DMS53 treated with DMSO at 0.1 percent for 48 hours (cell line): ENCODE measurements at regions not wholly inside any gene's neighbourhood (a gene's known extent, or its start where the extent isn't known, plus 50 kb on each side); places are given as distances from the start of the nearest gene placed in this dataset.

Experiments used
- DNase-seq: peaks from one replicate; lab custom pipeline; 2025; ENCODE audit not compliant: unreplicated experiment; lab: John Stamatoyannopoulos, UW

DNA sequence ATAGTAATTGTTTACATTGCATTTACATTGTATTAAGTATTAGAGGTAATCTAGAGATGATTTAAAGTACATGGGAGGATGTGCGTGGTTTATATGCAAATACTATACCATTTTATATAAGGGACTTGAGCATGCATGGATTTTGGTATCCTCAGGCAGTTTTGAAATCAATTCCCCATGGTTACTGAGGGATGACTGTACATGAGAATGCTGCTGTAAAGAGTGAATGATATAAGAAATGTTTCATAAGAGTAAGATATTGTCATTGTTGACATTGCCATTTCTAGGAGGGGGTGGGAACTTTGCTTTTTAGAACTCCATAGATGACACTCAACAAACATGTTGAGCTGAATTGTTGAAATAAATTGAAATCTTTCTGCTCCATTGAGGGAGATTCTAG, 185.0 kb downstream of the SEMA6A start:
- DNase-seq, result no peak

DNA sequence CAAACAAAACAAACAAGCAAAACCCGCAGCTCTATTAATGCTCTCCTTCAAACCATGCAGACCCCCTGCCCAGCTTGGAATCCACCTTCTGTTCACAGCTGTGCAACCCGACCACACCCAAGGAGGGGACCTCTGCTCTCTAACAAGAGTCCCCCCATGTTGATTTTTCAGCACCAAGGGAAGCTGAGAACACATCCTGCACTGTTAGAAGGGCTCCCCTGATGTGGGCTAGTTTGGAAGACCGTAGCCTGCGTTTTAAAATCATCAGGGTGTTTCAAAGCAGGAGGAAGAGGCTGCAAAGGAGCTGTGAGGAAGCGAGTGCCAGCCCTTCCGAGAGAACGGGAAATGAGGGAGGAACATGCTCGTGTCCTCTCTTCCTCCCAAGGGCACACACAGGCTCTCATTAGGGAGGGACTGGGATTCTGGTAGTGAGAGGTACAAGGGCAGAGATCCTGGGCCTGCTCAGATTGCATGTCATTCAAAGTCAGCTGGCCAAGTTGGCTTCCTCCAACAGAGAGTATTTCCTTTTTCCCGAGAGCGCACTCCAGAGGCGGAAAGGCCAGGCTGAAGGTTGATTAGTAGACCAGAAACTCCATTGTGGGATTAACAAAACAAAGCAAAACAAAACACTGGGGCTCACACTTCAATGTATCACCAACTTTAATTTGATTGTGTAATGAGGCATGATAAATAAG, 185.9 kb downstream of the SEMA6A start:
- DNase-seq, result no peak

DNA sequence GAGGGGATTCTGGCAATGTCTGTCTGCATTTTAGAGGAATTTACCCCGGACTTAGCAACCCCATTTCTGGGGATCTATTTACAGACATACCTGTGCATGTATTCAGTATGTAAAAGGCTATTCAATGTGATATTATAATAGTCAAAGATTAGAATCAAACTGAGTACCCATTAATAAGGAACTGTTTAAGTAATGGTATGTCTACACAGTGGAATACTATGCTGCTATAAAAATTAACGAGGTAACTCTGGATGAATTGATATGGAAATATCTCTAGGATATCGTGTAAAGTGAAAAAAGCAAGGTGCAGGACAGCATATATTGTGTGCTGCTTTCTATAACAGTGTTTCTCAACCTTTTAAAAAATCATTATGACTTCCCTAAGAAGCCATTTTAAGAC, 186.9 kb downstream of the SEMA6A start:
- DNase-seq, result no peak

DNA sequence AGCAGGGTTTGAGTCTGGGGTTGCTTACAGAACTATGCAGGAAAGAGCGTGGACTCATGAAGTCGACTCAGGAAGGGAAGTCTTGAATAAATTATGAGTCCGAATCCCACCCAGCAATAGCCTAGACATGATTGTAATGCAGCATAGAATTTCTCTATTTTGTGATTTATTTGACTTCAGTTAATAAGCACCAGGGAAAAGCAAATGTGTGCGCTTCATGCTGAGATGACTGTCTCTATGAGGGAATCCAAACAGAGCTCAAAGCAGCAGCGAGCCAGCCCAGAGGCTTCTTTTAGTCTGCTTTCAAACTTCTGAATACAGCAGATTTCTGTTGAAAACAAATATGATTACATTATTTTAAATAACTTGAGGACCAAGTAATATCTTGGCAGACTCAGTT, 188.0 kb downstream of the SEMA6A start:
- DNase-seq, result no peak

DNA sequence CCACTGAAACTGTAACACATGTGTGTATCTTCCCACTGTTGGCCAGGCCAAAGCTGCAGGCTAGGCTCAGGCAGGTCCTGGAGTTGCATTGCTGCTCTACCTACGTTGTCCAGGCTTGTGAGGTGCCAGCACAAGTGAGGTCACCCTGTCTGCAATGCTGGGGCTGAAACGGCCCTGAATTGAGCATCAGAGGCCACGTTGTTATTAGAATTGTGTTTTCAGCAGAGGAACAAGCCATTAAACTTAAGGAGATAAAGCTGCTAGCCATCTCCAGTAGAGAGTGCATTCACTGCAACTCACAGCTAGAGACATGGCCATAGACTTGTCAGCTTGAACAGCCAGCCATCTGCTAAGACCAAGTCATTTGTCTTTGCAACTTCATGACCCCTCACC, 191.8 kb downstream of the SEMA6A start:
- no peak for DNase-seq

DNA sequence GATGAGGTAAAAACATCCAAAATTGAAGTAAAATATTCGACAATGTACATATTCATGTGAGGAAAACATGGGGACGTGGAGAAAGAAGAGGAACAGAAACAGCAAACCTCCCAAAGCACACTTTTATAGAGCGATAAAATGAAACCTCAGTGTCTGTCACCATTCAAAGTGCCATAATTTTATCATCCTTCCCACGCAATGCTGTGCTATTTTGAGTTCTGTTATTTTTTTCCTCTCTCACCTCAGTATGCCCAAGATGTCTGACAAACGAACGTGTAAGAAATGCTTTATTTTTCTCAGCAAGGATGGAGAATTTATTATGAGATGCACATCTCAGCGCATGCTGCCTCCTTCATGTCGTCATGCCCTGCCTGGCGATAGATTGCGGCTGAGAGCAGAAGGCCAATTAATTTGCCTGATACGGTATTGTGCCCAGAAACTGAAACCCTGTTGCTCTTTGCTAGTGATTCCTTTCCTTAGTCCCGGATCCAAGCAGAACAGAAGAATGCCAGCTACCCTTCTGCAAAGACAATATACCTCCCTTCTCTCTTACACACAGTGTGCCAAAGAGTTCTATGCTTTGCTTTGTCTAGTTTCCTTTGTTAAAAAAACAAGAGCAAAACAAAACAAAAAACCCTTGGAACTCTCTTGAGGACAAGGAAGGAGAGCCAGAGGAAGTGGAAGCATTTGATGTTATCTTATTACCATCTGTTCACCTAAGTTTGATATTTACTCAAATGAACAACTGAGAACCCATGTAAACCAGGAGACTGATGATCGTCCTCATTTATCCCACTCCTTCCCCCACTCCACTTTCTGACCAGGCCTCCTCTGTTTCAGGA, 192.4 kb downstream of the SEMA6A start:
- no peak for DNase-seq

DNA sequence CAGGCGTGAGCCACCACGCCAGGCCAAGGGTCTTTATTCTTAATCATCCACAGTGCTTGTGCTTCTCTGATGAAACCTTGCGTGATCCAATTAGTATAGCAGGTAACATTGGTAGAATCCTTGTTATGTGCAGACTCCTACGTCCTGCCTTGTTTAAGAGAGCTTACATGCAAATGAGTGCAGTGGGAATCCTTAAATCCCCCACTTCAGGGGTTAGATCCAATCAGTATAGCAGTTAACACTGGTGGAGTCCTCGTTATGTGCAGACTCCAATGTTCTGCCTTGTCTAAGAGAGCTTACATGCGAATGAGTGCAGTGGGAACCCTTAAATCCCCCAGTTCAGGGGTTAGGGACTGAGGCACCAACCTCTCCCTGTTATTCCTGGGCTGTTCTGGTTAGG, 193.4 kb downstream of the SEMA6A start:
- no peak for DNase-seq

DNA sequence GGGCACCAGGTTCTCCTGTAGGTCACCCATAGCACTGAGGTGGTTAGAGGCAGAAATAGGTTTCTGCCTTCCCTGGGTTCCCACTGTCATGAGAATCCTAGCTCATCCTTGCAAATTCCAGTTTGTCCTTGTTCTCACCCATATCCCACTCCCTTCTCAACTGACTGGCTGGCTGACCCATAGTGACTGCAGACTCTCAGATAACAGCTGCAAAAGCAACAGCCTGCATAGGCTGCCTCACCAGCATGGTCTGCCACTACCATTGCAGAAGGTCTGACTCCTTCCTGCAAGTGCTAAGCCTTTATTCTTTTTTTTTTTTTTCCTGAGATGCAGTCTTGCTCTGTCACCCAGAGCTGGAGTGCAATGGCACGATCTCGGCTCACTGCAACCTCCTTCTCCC, 194.0 kb downstream of the SEMA6A start:
- DNase-seq, result no peak

DNA sequence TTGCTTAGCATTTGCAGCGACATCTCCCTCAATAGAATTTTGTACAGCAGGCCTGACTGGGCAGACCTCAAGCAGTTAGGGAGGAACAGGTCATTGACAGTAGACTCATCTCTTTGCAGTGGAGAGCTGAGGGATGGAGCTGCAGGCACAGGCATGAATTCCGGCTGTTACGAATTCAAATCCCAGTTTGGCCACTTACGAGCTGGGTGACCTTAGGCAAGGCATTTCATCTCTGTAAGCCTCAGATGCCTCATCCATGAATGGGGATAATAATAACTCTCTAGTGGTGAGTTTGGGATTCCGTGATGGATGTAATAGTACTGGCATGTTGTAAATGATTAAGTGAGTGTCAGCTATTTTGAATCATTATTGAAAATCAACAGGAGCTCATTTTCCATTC, 195.3 kb downstream of the SEMA6A start:
- no peak for DNase-seq

DNA sequence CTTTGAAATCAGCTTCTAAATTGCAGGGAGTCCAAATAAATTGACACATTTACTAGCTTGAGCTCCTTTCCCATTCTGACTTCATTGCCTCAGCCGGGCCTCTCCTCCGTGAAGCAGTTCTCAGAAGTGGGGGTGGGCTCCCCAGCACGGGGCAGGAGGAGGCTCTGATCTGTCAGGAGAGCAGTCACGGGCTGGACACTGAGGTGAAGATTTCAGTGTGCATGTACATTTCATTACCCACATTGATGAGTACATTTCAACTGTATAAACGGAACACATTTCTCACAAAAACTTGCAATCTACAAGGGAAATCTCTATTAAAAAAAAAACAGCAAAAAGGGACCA, 195.9 kb downstream of the SEMA6A start:
- DNase-seq, result no peak

DNA sequence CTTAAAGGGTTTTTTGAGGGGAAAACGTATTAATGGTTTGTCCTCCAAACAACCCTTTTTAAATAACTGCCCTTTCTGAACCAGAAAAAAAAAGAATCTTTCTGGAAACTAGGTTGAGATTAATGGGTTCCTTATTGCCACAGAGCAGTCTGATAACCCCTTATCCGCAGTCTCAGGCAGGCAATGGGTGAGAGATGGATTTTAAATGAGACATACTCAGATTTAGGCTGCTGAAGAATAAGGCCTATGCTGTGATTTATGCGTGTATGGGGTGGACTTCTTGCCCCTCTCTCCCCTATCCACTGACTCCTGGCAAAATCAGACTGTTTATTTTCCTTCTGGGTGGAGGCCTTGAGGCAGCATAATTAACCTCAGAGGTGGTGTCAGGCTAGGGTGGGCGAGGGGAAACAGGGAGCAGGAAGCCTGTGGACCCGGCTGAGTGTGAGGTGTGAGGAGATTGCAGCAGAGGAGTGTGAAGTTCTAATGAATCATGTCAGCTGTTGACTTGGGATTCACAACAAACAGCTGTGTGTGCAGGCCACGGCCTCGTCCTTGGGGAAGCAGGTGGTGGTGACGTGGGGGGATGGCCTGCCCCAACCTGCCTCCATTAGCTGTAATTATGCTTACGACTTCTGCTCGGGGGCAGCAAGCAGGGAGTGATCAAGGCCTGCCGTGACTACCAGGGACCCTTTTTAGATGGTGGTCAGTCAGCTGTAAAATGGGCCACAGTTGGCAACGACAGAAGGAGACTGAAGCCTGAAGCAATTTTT, 196.4 kb downstream of the SEMA6A start:
- no peak for DNase-seq

DNA sequence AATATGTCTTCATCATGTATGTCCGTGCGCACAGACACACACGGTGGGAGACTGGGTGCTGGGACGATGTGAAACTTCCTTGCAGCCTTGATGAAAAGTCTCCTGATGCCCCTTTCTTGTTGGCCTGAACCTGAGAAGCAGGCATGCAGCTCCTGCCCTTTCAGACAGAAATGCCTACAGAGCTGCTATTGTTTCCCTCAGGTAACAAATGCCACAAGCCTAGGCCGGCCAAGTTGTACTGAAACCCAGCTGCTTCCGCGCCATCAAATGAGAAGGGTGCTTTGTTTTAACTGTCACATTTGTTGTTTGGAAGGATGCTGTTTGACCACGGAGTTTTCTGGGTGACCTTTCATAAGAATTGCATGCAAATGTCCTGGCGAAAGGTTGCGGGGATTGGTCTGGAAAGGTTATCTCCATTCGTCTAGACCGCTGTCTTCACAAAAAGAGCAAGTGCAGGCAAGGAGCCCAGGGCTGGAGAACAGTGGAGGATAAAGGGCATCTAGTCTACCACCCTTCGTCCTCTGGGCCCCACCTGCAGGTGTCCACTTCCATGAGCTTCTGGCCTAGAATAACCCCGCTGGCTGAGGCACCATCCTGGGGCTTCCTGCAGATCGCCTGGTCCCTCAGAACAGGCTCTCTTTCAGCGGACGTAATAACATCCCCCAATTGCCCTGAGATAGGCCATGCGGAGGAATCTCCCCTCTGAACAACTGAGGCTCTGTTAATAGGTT, 197.2 kb downstream of the SEMA6A start:
- no peak for DNase-seq

DNA sequence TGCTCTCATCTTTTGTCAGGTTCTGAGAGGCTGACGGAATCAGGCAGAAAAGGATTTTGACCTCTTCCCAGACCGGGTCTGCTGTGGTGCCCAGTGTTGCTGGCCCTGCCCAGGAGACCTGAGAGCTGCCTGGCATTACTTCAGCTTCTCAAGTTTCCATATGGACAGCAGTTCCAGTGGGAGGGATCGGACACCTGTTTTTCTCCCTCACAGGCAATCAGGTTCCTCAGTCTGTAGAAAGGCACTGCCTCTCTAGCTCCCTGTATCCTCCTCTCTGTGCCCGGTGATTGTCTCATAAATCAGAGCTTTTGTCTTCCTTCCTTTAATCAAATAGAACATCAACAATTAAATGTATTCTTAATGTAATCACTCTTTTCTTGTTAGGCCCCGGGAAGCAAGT, 198.7 kb downstream of the SEMA6A start:
- no peak for DNase-seq

DNA sequence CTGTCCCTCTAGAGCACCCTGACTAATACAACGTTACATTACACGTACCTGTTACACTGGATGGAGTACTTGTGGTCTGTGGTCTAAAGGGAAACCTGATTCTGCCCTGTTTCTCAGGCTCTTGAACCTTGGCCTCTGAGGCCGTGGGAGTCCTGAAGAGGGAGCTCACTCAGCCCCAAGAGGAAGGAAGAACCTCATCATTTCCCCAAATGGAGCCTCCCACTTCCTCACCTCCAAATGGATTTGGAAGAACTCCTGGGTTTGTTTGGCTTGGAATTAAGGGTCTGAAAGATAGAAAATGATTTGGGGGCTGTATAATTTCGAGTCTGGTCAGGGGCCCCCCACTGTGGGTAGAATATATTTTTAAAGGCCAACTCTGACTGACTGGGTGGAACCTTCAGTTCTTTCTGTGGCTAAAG, 200.2 kb downstream of the SEMA6A start:
- DNase-seq, result no peak

DNA sequence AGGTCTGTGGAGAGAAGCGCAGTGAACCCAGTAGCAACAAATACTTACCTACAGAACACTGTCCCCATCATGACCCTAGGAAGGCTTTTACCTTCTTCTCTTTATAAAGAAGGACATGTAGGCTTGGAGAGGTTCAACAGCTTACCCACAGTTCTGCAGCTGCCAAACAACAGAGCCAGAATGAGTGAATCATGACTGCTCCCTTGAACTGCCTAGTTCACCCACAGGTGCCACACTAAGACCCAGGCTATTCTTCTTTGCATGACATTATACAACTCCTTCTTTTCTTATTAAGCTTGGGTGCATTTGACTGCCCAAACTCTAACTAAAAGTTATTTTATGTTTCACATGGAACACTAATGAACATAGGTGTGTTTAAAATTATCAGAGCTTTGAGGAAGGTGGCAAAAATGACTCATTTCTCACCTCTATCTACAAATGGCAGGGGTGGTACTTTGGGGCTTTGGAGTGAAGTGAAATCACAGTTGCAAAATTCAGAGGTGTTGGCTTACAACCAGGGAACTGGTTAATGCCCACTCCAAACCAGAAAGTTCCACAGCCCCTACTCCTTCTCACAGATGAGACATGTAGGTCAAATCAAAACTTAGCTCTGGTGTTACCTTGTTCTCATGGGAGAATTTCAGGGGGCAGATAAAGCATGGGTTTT, 201.6 kb downstream of the SEMA6A start:
- no peak for DNase-seq

DNA sequence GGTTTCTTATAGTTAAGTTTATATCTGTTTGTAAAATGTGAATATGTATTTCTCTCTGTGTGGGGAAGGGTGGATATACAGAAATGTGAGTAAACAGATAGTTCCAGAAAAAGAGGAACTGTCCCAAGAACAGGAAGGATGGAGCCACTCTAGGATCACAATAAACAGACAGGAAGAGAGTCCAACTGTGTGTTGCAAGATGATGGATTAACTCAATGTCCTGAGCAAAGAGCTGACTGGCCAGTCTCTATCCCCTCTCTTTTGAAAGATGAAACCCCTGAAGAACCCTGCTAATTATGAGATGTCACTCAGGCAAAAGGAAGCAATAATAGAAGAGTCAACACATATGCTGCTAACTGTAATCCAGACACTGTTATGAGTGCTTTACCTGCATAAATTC, 202.7 kb downstream of the SEMA6A start:
- DNase-seq, result no peak

DNA sequence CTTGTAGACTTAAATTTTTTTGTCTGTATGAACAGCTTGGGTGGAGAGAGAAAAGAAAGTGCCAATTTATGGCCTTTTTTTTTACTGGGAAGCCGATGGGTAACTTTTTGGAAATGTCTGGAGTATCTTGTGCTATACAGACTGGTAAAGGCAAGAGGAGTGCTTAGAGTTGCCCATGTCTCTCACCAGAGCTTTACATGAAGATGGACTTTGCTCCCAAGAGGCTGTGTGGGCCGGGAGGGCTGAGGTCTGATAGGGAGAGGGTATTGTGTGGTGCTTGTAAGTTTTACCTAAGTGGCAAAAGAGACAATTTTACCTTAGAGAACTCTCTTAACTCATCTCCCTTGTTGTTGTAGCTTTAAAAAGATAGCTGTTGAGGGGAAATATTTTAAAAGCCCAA, 203.2 kb downstream of the SEMA6A start:
- no peak for DNase-seq

DNA sequence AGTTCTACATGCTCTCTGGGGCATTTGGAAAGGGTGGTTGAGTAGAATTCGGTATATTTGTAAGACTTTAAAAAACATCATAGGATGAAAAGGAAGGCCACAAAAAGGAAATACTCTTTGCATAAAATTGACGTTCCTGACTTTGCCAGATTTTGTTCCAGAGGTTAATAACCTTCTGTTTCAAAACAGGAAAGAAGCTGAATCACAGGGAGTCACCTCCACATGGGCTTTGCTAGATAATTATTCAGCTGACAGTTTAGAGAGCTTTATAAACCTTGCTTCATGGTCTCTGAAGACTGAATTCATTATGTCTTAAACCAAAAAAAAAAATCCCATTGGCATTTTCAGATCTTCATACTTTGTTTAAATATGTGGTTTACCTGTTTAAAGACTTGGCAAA, 203.7 kb downstream of the SEMA6A start:
- DNase-seq, result no peak

DNA sequence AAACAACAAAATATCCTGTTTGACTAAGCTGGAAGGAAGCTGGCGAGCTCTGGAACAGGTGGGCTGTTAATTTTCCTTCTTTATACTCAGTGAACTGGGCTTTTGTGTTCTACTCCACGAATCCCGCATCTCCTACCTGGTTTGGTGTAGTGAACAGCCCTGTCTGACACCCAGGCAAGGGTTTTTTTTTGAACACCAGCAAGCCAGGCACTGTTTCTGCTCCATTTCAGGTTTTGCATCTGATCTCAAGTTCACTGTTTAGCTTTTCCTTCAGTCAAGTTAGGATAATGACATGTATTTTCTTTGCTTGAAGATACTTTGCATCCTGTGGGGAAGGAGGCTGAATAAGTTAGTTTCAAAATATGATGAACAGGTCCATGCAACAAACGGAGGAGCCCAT, 204.5 kb downstream of the SEMA6A start:
- no peak for DNase-seq

DNA sequence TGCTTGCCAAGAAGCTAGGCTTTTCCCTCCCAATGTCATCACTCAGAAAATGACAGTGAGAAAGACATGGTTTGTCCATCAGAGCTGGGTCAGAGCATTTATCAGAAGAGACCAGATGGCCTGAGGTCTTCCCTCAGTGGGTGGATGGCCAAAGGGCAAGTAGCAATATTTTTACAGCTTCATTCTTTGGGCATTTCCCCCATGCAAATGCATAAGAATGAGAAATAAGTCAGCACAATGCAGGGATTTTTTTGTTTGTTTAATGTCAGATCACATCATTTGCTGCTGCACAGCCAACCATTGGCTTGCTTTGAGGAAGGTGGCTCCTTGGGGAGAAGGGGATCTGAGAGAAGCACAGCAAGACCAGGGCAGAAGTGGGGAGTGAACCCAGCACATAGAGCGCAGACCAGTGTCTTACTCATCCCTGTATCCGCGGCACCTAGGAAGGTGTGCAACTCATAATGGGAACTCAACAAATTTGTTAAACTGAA, 209.6 kb downstream of the SEMA6A start:
- no peak for DNase-seq

DNA sequence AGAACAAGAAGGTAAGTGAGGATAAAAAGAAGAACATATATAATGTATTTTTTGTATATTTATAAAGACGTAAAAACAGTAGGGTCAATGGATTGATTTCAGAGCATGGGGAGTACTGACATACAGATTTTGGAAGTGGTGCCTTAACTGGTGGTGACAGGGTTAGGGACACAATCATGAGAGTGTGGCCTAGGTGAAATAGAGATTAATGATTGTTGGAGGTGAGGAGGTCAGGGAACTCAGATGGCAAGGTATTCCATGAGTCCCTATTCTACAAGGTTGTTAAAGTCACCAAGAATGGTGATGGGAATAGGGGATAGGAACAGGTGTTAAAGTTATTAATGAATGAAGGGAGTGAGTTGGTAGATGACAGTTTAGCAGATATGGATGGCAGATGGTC, 210.8 kb downstream of the SEMA6A start:
- DNase-seq, result no peak
